K562 (cell line): ENCODE measurements at regions not wholly inside any gene's neighbourhood (a gene's known extent, or its start where the extent isn't known, plus 50 kb on each side); places are given as distances from the start of the nearest gene placed in this dataset.

ENCODE experiments used
- ATF3 ChIP-seq, 2 experiments: fragments of 450-650 bp in 1 of 2; sonication (generic) in 1 of 2; formaldehyde crosslinking in 1 of 2; IDR thresholded peaks in 1 of 2; conservative IDR thresholded peaks in 1 of 2; 2 replicates each; pipeline versions ENCODE4 v1.6.1 to v1.8.1; 2016 to 2023; ENCODE audit warnings: mild to moderate bottlenecking in 2 of 2, moderate library complexity in 2 of 2, inconsistent platforms in 1 of 2, missing genetic modification reagents in 1 of 2
- CEBPG ChIP-seq, 3 experiments: fragments of 200-800 bp in 1 of 3; sonication (Bioruptor generic) in 1 of 3; sonication (generic) in 1 of 3; formaldehyde crosslinking in 1 of 3; IDR thresholded peaks in 2 of 3; conservative IDR thresholded peaks in 1 of 3; 2 replicates each; pipeline versions ENCODE4 v1.6.1 to v1.8.0; 2016 to 2022; ENCODE audit warnings: missing compliant biosample characterization in 2 of 3, missing genetic modification characterization in 2 of 3, mild to moderate bottlenecking in 1 of 3, missing genetic modification reagents in 1 of 3
- CTCF ChIP-seq, 3 experiments: IDR thresholded peaks in 2 of 3; conservative IDR thresholded peaks in 1 of 3; 2 replicates each; pipeline ENCODE4 v1.5.1; 2011 to 2012; ENCODE audit warnings: low read length in 3 of 3, mild to moderate bottlenecking in 3 of 3, control low read depth in 2 of 3, improper control_type of control experiment in 1 of 3, inconsistent platforms in 1 of 3, low read depth in 1 of 3, mixed read lengths in 1 of 3, moderate library complexity in 1 of 3; ENCODE audit not compliant: insufficient read depth in 2 of 3
- EZH2 ChIP-seq: IDR thresholded peaks from 2 replicates; pipeline ENCODE4 v1.6.1; 2012; ENCODE audit warnings: low read depth, mild to moderate bottlenecking, inconsistent platforms, low read length, borderline replicate concordance
- FOSL1 ChIP-seq: fragments of 200-800 bp; sonication (Bioruptor generic); conservative IDR thresholded peaks from 2 replicates; pipeline ENCODE4 v1.6.1; 2016; ENCODE audit warnings: missing genetic modification characterization, missing compliant biosample characterization
- JUN ChIP-seq, 2 experiments: sonication (generic) in 1 of 2; formaldehyde crosslinking in 1 of 2; IDR thresholded peaks; 2 replicates each; pipeline versions ENCODE4 v1.6.1 to v1.8.0; 2012 to 2022; ENCODE audit warnings: borderline replicate concordance in 2 of 2, mild to moderate bottlenecking in 2 of 2, improper control_type of control experiment in 1 of 2, low read depth in 1 of 2, low read length in 1 of 2, missing genetic modification reagents in 1 of 2
- KDM1A ChIP-seq, 2 experiments: fragments of 450-650 bp; IDR thresholded peaks; 2 replicates each; pipeline ENCODE4 v1.6.1; 2016; ENCODE audit warnings: mild to moderate bottlenecking in 2 of 2
- KLF1 ChIP-seq: fragments of 450-650 bp; IDR thresholded peaks from 2 replicates; pipeline ENCODE4 v1.6.1; 2016; ENCODE audit warnings: missing genetic modification characterization, missing compliant biosample characterization
- PHB ChIP-seq: fragments of 250-450 bp; sonication (Bioruptor Pico); IDR thresholded peaks from 2 replicates; pipeline ENCODE4 v1.5.0; 2021
- POLR2A ChIP-seq: fragments of 450-650 bp; conservative IDR thresholded peaks from 2 replicates; pipeline ENCODE4 v1.6.1; 2016
- REST ChIP-seq, 2 experiments: fragments of 450-650 bp; formaldehyde crosslinking in 1 of 2; IDR thresholded peaks; 2 replicates each; pipeline versions ENCODE4 v1.4.0 to v1.6.1; 2014 to 2020; ENCODE audit warnings: mild to moderate bottlenecking in 2 of 2, borderline replicate concordance in 1 of 2, low read depth in 1 of 2
- RNF2 ChIP-seq: sonication (generic); IDR thresholded peaks from 2 replicates; pipeline ENCODE4 v1.6.1; 2016
- SIX5 ChIP-seq, 2 experiments: IDR thresholded peaks; 2 replicates each; pipeline ENCODE4 v1.6.1; 2011; ENCODE audit warnings: low read length in 2 of 2, borderline replicate concordance in 1 of 2, low read depth in 1 of 2, mild to moderate bottlenecking in 1 of 2, moderate library complexity in 1 of 2; ENCODE audit not compliant: insufficient read depth in 1 of 2
- ZBTB1 ChIP-seq: sonication (generic); formaldehyde crosslinking; IDR thresholded peaks from 2 replicates; pipeline ENCODE4 v1.8.1; 2023; ENCODE audit warnings: missing genetic modification reagents, low read depth, mild to moderate bottlenecking, borderline replicate concordance

GRCh38 chr14:97138801-97139200, 341.6 kb downstream of the VRK1 start:
- TF ChIP-seq CEBPG (CRISPR knock-in tag; IDR thresholded peaks at IDR 0.05) (no peak), CEBPG (tag; conservative IDR thresholded peaks at IDR 0.05 in 1 of 2, IDR thresholded peaks at IDR 0.05 in 1 of 2) (no peak), CTCF (IDR thresholded peaks at IDR 0.05 in 2 of 3, conservative IDR thresholded peaks at IDR 0.05 in 1 of 3; ENCODE audit: insufficient read depth in 2 of 3, low read depth in 1 of 3, low read length in 3 of 3) (peak; percentile 21 to 46 (median 23); a peak in 3 of 6 replicates), POLR2A (no peak), SIX5 (IDR thresholded peaks at IDR 0.05; ENCODE audit: borderline replicate concordance in 1 of 2, insufficient read depth in 1 of 2, low read depth in 1 of 2, low read length in 2 of 2) (no peak), PHB (CRISPR knock-in tag) (no peak), ATF3 (IDR thresholded peaks at IDR 0.05) (no peak), ATF3 (CRISPR knock-in tag; conservative IDR thresholded peaks at IDR 0.05) (no peak), REST (IDR thresholded peaks at IDR 0.05; ENCODE audit: borderline replicate concordance) (no peak; the same call in 1 of the 2 replicates), REST (CRISPR knock-in tag; IDR thresholded peaks at IDR 0.05; ENCODE audit: low read depth) (no peak), ZBTB1 (CRISPR knock-in tag) (no peak), FOSL1 (no peak), EZH2 (no peak), KDM1A (IDR thresholded peaks at IDR 0.05) (no peak), RNF2 (no peak), JUN (IDR thresholded peaks at IDR 0.05; ENCODE audit: borderline replicate concordance, low read depth, low read length) (no peak), JUN (CRISPR knock-in tag; IDR thresholded peaks at IDR 0.05; ENCODE audit: borderline replicate concordance) (no peak), KLF1 (tag) (no peak)
